HG02943 (cell line): ENCODE measurements at regions not wholly inside any gene's neighbourhood (a gene's known extent, or its start where the extent isn't known, plus 50 kb on each side); places are given as distances from the start of the nearest gene placed in this dataset.
"Not testable (repeated sequence)": the region's sequence is repeated elsewhere in the genome, so short reads cannot be mapped to it uniquely, and the experiment has no call there.

Experiments used
- ATAC-seq: cut with Tn5 transposase; IDR thresholded peaks from one replicate; pipeline ENCODE4 v1.9.1; 2021; ENCODE audit warnings: mild to moderate bottlenecking, low read depth, moderate library complexity; ENCODE audit not compliant: unreplicated experiment

GRCh38 chr5:118506217-118506852, 482.0 kb downstream of the DTWD2 start:
- ATAC-seq, result peak; percentile 95

GRCh38 chr5:118502232-118502631, 486.1 kb downstream of the DTWD2 start:
- not testable (repeated sequence) for ATAC-seq

GRCh38 chr5:118491351-118491750, 497.0 kb downstream of the DTWD2 start:
- no peak for ATAC-seq

DNA sequence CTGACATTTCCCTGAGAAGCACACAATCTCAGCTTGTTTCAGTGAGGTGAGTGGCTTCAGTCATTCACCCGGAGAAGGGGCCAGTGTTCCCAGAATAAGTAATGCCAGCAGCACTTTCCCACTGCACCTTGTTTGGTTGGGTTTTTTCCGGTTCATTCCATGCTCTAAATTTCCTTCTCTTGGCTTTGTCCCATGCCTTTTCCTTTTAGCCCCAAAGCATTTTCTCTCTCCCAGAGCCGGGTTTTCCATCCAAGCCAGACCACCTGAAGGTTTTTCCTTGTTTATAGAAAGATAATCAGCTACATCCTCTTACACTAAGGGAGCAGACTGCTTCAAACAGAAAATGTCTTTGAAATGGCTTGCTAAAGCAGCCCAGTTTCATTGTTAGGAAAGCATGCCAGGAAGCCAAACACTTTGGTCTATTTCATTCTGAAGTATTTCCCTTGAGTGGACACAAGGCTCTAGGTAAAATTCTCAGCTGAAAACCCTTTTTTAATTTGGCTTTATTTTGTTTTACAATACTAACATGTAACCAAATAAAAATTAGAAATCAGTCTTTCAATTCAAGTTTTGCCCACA, 501.6 kb downstream of the DTWD2 start:
- ATAC-seq, result no peak

GRCh38 chr5:118479285-118479684, 509.1 kb downstream of the DTWD2 start:
- no peak for ATAC-seq

DNA sequence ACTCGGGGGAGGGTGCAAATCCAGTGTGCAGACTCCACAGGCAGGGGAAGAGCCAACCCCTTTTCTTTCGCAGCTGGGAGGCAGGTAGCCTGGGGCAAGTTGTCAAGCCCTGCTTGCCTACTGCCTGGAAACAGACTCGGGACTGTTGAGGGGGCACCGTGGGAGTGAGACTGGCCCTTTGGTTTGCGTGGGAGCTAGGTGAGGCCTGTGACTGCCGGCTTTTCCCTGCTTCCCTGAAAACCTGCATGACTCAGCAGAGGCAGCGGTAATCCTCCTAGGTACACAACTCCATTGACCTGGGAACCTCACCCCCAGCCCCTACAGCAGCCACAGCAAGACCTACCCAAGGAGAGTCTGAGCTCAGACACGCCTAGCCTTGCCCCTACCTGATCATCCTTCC, 509.5 kb downstream of the DTWD2 start:
- ATAC-seq, result no peak

GRCh38 chr5:118468085-118468484, 520.3 kb downstream of the DTWD2 start:
- ATAC-seq, result no peak

DNA sequence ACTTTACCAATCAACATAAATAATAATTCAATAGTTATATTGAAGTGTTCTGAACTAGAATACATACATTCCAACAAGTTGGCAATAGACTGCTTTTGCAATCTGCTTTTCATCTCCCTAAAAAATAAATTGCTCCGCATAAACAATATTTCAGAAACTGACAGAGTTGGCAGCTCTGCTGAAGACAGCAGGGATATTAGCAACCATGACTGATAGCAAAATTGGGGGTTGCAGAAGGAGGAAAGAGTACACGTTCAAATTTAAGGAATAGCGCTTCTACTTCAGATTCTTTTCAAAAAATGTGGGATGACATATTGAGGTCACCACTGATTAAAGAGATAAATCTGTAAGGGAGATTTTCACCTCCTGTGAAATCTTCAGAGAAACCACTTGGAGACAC, 521.2 kb downstream of the DTWD2 start:
- no peak for ATAC-seq

- no peak for ATAC-seq
Observed at GRCh38 chr5:118466418-118466817, 521.9 kb downstream of the DTWD2 start.

GRCh38 chr5:118462276-118462675, 526.1 kb downstream of the DTWD2 start:
- not testable (repeated sequence) for ATAC-seq

GRCh38 chr5:118461436-118461835, 526.9 kb downstream of the DTWD2 start:
- ATAC-seq, result no peak

DNA sequence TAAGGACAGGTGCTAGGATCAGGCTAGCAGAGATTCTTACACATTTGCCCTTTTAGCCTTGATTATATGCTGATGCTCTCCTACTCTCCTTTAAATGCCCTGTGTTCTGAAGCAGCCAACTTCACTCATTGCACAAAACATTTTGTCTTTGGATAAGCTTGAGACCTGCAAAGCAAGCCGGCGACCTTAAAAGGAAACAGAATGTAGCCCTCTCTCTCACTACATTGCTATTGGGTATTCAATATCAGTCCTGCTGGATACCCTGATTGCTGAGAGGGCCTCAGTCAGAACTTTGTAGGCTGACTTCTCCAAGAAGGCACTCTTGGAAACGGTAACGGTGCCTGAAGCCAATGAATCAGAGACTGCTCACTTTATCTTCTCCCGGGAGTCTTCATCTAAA, 528.9 kb downstream of the DTWD2 start:
- ATAC-seq, result no peak

- no peak for ATAC-seq
Observed at GRCh38 chr5:118456085-118456484, 532.3 kb downstream of the DTWD2 start.

DNA sequence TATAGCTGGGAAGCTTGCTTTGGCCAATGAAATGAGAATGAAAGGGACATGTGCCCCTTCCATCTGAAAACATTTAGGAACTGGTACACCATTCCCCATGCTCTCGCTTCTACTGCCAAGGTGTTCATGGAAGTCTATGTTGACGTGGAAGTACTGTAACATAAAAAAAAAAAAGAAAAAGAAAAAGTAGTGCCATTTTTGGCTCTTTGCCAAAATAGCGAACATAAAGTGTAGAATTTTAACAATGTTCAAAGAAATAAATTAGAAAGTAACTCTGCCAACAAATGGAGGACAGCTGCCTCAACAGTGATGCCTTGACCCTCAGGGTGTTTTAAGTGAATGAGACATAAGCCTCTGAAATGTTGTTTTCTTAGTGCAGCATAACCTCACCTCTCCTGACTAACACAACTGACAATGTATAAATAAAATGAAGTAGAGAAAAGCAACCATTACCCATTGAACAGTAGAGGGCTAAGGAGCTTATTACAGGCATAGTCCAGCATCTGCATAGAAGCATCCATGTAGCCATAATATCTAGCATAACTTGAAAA, 536.6 kb downstream of the DTWD2 start:
- no peak for ATAC-seq

DNA sequence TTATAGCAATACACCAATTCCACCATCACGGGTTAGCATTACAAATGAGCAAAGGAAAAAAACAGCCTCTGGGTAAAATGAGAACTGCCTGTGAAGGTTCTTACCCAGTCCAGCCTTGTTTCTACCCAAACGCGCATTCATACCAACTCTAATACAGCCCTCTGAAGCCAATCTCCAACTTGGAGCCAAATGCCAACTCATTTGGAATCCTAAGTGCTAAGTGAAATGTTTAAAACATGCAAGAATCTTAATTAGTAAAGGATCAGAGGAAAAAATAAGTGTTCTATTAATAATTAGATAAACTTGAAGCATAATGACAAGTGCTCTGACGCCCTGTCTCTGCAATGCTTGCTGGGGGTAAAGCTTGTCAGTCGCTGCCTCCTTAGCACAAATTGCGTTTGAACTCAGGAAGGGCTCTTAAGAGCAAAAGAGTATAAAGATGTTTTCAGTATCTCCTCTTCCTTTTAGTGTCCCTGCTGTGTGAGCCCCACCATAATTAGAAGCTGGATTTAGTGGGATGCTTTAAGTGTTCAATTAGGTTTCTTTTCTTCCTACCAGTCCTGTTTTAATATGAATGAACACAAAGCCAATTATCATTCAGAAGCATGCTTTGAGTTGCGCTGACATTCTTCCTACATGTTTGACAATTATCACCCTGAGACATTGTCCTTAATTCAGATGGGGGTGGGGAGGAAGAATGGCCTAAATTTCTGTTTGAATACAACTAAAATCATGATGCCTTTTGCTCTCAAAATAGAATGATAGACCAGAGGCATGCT, 537.6 kb downstream of the DTWD2 start:
- no peak for ATAC-seq

DNA sequence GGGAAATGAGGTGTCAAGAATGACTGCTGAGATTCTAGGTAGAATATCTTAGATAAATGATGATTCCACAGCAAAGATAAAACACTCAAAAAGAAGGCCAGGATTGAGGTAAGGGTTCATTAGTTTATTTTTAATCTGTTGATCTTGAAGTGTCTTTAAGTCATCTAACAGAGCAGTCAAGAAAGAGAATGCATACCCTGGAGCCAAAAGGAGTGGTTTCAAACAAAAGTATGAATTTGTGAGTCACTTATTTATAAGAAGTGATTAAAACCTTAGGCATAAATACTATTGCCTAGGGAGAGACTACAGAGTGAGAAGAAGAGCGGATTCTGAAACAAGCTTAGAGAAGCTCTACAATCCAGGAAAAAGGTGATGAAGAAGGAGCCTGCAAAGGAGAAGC, 541.0 kb downstream of the DTWD2 start:
- ATAC-seq, result no peak

DNA sequence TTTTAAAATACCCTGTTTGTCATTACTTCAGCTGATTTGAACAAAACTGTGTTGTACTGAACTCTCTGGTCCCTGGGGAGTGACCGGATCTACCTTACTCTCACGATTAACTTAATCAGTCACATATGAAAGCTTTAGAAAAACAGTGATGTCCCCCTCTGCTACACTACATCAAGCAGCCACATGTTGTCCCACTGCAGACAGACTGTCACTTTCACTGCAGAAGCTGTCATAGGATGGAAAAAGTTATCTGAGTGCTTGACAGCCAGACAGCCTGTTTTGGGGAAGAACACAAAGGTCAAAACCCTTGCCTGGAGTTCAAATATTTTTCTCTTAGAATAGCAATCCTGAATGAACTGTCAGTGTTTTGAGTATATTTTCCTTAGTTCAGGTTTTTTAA, 546.4 kb downstream of the DTWD2 start:
- no peak for ATAC-seq

DNA sequence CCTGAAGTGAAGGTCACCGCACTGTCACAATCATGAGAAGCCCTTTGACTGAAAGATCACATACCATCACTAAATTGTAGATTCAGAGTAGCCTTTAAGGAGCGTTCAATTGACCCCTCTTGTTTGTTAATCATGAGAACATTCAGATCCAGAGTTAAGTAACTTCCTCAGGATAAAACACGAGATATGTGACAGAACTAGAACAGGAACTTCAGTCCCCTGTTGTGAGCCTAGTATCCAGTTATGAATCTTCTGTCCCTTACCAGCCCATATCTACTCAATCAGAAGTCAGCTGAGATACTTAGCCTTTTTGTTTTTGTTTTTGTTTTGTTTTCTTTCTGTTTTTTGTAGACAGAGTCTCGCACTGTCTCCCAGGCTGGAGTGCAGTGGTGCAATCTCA, 547.3 kb downstream of the DTWD2 start:
- ATAC-seq, result no peak

GRCh38 chr5:118440496-118440895, 547.9 kb downstream of the DTWD2 start:
- ATAC-seq, result no peak

DNA sequence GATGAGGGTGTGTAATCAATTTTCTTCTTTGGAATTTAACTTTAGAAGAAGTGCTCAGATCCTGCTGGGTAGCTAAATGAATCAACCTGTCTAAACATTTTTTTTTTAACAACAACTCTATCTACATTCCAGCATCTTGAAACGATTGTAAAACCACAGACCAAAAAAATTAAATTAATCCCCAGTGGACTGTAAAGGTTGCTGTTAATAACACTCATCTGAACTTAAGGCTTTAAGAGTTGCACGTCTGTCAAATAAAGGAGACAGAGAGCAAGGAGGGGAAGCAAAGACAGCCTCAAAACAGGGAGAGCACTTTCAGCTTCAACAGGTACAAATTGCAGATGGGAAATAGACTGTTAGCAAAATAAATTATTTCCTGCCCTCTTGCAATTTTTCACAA, 548.5 kb downstream of the DTWD2 start:
- ATAC-seq, result no peak

DNA sequence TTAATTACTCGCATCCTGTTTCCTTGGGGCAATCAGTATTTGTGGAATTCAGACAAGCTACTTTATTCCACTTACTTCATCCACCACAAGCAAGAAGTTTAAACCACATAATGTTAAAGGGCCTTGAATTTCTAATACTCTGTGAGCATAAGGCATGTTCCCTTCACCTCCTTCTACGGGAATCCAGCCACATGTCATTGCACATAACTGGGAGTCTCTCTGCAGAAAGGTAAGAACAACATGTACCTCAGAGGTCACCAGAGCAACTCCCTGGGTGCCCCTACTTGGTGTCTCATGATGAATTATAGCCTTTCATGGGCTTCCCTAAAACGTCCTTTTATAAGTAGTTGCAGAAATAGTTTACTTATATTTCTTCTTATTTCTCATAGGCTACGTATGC, 553.2 kb downstream of the DTWD2 start:
- ATAC-seq, result no peak

- no peak for ATAC-seq
Observed at GRCh38 chr5:118434522-118434921, 553.8 kb downstream of the DTWD2 start.
